Body of pancreas (tissue), 4 donors: ENCODE measurements at regions not wholly inside any gene's neighbourhood (a gene's known extent, or its start where the extent isn't known, plus 50 kb on each side); places are given as distances from the start of the nearest gene placed in this dataset.

ENCODE experiments used
- CTCF ChIP-seq, 7 experiments: fragments of 450-650 bp in 4 of 7; fragments of 200-600 bp in 3 of 7; sonication (generic) in 3 of 7; IDR thresholded peaks; one replicate each; pipeline ENCODE4 v1.5.1; 2016 to 2019; ENCODE audit warnings: antibody characterized with exemption in 7 of 7
- POLR2A ChIP-seq, 3 donors: fragments of 450-650 bp; IDR thresholded peaks; one replicate each; pipeline ENCODE4 v1.6.1; 2016; ENCODE audit warnings: antibody characterized with exemption in 3 of 3, mild to moderate bottlenecking in 2 of 3

- TF ChIP-seq CTCF (IDR thresholded peaks at IDR 0.05) (no peak), POLR2A (IDR thresholded peaks at IDR 0.05) (no peak)
Measured at GRCh38 chr11:105334025-105334714, 194.6 kb upstream of the CARD18 start.
